HepG2 (cell line): ENCODE measurements at regions not wholly inside any gene's neighbourhood (a gene's known extent, or its start where the extent isn't known, plus 50 kb on each side); places are given as distances from the start of the nearest gene placed in this dataset.
A peak's percentile ranks its signal among the peaks of the same experiment; 100 is the strongest.

Experiments used
- ATAC-seq: fragments of 200-7000 bp; cut with Tn5 transposase; 3 replicates; pipeline ENCODE4 v1.9.1; 2020; ENCODE audit warnings: mild to moderate bottlenecking, moderate library complexity
- BruUV-seq: library from RNA; stranded (reverse); fragments of 400-500 nt; replicated peaks from 2 replicates; lab custom pipeline; 2021; lab: Mats Ljungman, UMichigan
- CTCF ChIA-PET: fragments of 300-600 bp; formaldehyde crosslinking; extraction: SDS; loops from one replicate; lab custom pipeline; 2021; ENCODE audit warnings: low total read pairs, inconsistent platforms, low intra/inter-chr PET ratio; lab: Yijun Ruan, JAX
- POLR2A ChIA-PET: fragments of 350-600 bp; sonication (Branson Sonifier 250); formaldehyde crosslinking; loops from one replicate; lab custom pipeline; 2020; ENCODE audit warnings: antibody characterized with exemption, inconsistent platforms; lab: Yijun Ruan, JAX
- DNase-seq: peaks from one replicate; pipeline ENCODE4 v3.0.0-alpha.2; 2015; ENCODE audit warnings: low spot score
- FAIRE-seq: peaks from 3 replicates; lab custom pipeline; 2011; peaks lifted over from hg19 to GRCh38; lab: Jason Lieb, UNC
- H2AFZ ChIP-seq: one replicate; pipeline ENCODE4 v1.6.1; 2011; ENCODE audit warnings: low read length, inconsistent platforms
- H3K27ac ChIP-seq: fragments of 300-600 bp; 3 replicates; pipeline ENCODE4 v1.8.0; 2011; ENCODE audit warnings: mixed run types, mild to moderate bottlenecking, mixed read lengths, low read length, inconsistent platforms; ENCODE audit not compliant: insufficient read depth; ENCODE audit errors: extremely low read length
- H3K27me3 ChIP-seq, 2 experiments: fragments of 200-600 bp in 1 of 2; 2 replicates in 1 of 2; 3 replicates in 1 of 2; pipeline versions ENCODE4 v1.6.0 to v1.8.0; 2011; ENCODE audit warnings: low read length in 2 of 2, mild to moderate bottlenecking in 2 of 2, moderate library complexity in 2 of 2, inconsistent platforms in 1 of 2; ENCODE audit not compliant: insufficient read depth in 2 of 2, control insufficient read depth in 1 of 2
- H3K36me3 ChIP-seq, 2 experiments: fragments of 200-600 bp in 1 of 2; replicated peaks in 1 of 2; 2 replicates in 1 of 2; 3 replicates in 1 of 2; pipeline versions ENCODE4 v1.5.1 to v1.8.0; 2011; ENCODE audit warnings: low read length in 2 of 2, inconsistent platforms in 1 of 2; ENCODE audit not compliant: insufficient read depth in 2 of 2, control insufficient read depth in 1 of 2
- H3K4me1 ChIP-seq: 2 replicates; pipeline ENCODE4 v1.5.1; 2012; ENCODE audit warnings: low read length, inconsistent platforms; ENCODE audit not compliant: insufficient read depth
- H3K4me2 ChIP-seq: 2 replicates; pipeline ENCODE4 v1.6.0; 2011; ENCODE audit warnings: low read depth, low read length, inconsistent platforms
- H3K4me3 ChIP-seq, 3 experiments: fragments of 200-600 bp in 1 of 3; sonication (generic), shearing (Covaris generic) in 1 of 3; replicated peaks in 1 of 3; 2 replicates each; pipeline ENCODE4 v1.5.1; 2011 to 2016; ENCODE audit warnings: low read length in 3 of 3, inconsistent platforms in 2 of 3, low read depth in 2 of 3, mild to moderate bottlenecking in 2 of 3, control low read depth in 1 of 3, mixed read lengths in 1 of 3; ENCODE audit not compliant: insufficient read depth in 1 of 3
- H3K79me2 ChIP-seq: one replicate; pipeline ENCODE4 v1.6.1; 2011; ENCODE audit warnings: low read length, inconsistent platforms; ENCODE audit not compliant: insufficient read depth
- H3K9ac ChIP-seq: 2 replicates; pipeline ENCODE4 v1.6.0; 2011; ENCODE audit warnings: mild to moderate bottlenecking, low read depth, low read length, inconsistent platforms; ENCODE audit not compliant: insufficient read depth
- H3K9me3 ChIP-seq: 2 replicates; pipeline ENCODE4 v1.5.1; 2012; ENCODE audit warnings: mild to moderate bottlenecking, low read length
- H4K20me1 ChIP-seq: 2 replicates; pipeline ENCODE4 v1.6.0; 2011; ENCODE audit warnings: inconsistent platforms, mild to moderate bottlenecking, low read length, moderate library complexity; ENCODE audit not compliant: insufficient read depth
- CEBPG ChIP-seq: IDR thresholded peaks from 2 replicates; pipeline ENCODE4 v1.6.1; 2016
- GATAD2A ChIP-seq: IDR thresholded peaks from 2 replicates; pipeline ENCODE4 v1.6.1; 2016
- GZF1 ChIP-seq: sonication (generic); formaldehyde crosslinking; IDR thresholded peaks from 2 replicates; pipeline ENCODE4 v1.5.1; 2020; ENCODE audit warnings: mild to moderate bottlenecking, missing genetic modification reagents
- KLF6 ChIP-seq: IDR thresholded peaks from 2 replicates; pipeline ENCODE4 v1.8.0; 2016; ENCODE audit warnings: missing biosample characterization, missing genetic modification reagents
- NONO ChIP-seq, 2 experiments: fragments of 450-650 bp in 1 of 2; sonication (generic) in 1 of 2; formaldehyde crosslinking in 1 of 2; IDR thresholded peaks in 1 of 2; conservative IDR thresholded peaks in 1 of 2; 2 replicates each; pipeline versions ENCODE4 v1.6.1 to v1.8.0; 2017 to 2022; ENCODE audit warnings: mild to moderate bottlenecking in 1 of 2, missing genetic modification reagents in 1 of 2, moderate library complexity in 1 of 2
- NR2F2 ChIP-seq: IDR thresholded peaks from 2 replicates; pipeline ENCODE4 v1.6.1; 2012; ENCODE audit warnings: low read depth, inconsistent platforms, borderline replicate concordance
- POLR2A ChIP-seq, 2 experiments: IDR thresholded peaks; 2 replicates each; pipeline ENCODE4 v1.6.1; 2011; ENCODE audit warnings: low read depth in 2 of 2, low read length in 2 of 2, mild to moderate bottlenecking in 1 of 2, moderate library complexity in 1 of 2; ENCODE audit not compliant: insufficient read depth in 1 of 2
- SMARCC2 ChIP-seq: fragments of 450-650 bp; IDR thresholded peaks from 2 replicates; pipeline ENCODE4 v1.6.1; 2017; ENCODE audit warnings: antibody characterized with exemption, mild to moderate bottlenecking
- SMYD3 ChIP-seq: sonication (generic); formaldehyde crosslinking; IDR thresholded peaks from 2 replicates; pipeline ENCODE4 v1.8.1; 2023; ENCODE audit warnings: mild to moderate bottlenecking, missing genetic modification reagents
- THAP8 ChIP-seq: sonication (generic); formaldehyde crosslinking; IDR thresholded peaks from 2 replicates; pipeline ENCODE4 v1.5.1; 2020; ENCODE audit warnings: missing genetic modification reagents, mild to moderate bottlenecking, borderline replicate concordance
- ZFP90 ChIP-seq: sonication (generic); formaldehyde crosslinking; IDR thresholded peaks from 2 replicates; pipeline ENCODE4 v1.8.0; 2022; ENCODE audit warnings: missing genetic modification reagents, mild to moderate bottlenecking, inconsistent platforms, borderline replicate concordance
- ZNF18 ChIP-seq: sonication (generic); formaldehyde crosslinking; IDR thresholded peaks from 2 replicates; pipeline ENCODE4 v1.8.0; 2022; ENCODE audit warnings: mild to moderate bottlenecking, missing genetic modification reagents; ENCODE audit not compliant: insufficient replicate concordance
- ZNF34 ChIP-seq: sonication (generic); formaldehyde crosslinking; IDR thresholded peaks from 2 replicates; pipeline ENCODE4 v1.4.0; 2020; ENCODE audit warnings: mild to moderate bottlenecking, missing genetic modification reagents, borderline replicate concordance
- ZNF547 ChIP-seq: sonication (generic); formaldehyde crosslinking; IDR thresholded peaks from 2 replicates; pipeline ENCODE4 v1.5.1; 2020; ENCODE audit warnings: mild to moderate bottlenecking, missing genetic modification reagents
- ZNF619 ChIP-seq: sonication (generic); formaldehyde crosslinking; IDR thresholded peaks from 2 replicates; pipeline ENCODE4 v1.4.0; 2020; ENCODE audit warnings: mild to moderate bottlenecking, missing genetic modification reagents
- ZNF780A ChIP-seq: sonication (generic); formaldehyde crosslinking; IDR thresholded peaks from 2 replicates; pipeline ENCODE4 v1.8.0; 2022; ENCODE audit warnings: mild to moderate bottlenecking, missing genetic modification reagents, moderate library complexity
- ZSCAN20 ChIP-seq: sonication (generic); formaldehyde crosslinking; IDR thresholded peaks from 2 replicates; pipeline ENCODE4 v1.4.0; 2020; ENCODE audit warnings: missing genetic modification reagents, mild to moderate bottlenecking, borderline replicate concordance
- WGBS: methylation state at CpG from one replicate; pipeline ENCODE4 v1.1.6; 2017; ENCODE audit warnings: low lambda C conversion rate; 5-methylcytosine and 5-hydroxymethylcytosine counted together
- in situ Hi-C: cut with HindIII; loops from 2 replicates; pipeline ENCODE4 v1.10.0; 2017; ENCODE audit warnings: low pct_unique_long_range_greater_than_20kb; ENCODE audit not compliant: extremely low pct_ligation_motif_present
- intact Hi-C: fragments of 100-400 bp; cut with micrococcal nuclease; formaldehyde crosslinking; loops from one replicate; pipeline ENCODE4 v1.10.0; 2022; ENCODE audit not compliant: unreplicated experiment

GRCh38 chrX:98448524-98448923, 1564.8 kb downstream of the RPA4 start:
- Histone ChIP-seq H3K27ac (no peak overlapping the region), H3K9me3 (no peaks in the 10 kb centered on the region), H3K79me2 (no peaks in the 10 kb centered on the region), H3K9ac (no peak overlapping the region), H3K27me3 (no peaks in the 10 kb centered on the region), H4K20me1 (no peaks in the 10 kb centered on the region), H3K4me2 (no peak overlapping the region), H2AFZ (no peak overlapping the region), H3K4me3 (no peak overlapping the region), H3K4me1 (no peaks in the 10 kb centered on the region), H3K36me3 (no peaks in the 10 kb centered on the region)
- ATAC-seq (no peak), DNase-seq (no peak), FAIRE-seq (no peak)
- 0 out of 2 replicates have a peak, but pooled peaks have one; percentile 9 for TF ChIP-seq CEBPG (CRISPR knock-in tag)
- no peak for TF ChIP-seq KLF6 (CRISPR knock-in tag)
- no peak for TF ChIP-seq ZFP90 (CRISPR knock-in tag)
- intact Hi-C loops (no loop called here), in situ Hi-C loops (no loop called here)
- no TSS peak for BruUV-seq
- CTCF ChIA-PET = no interaction called here
- POLR2A ChIA-PET = no interaction called here
- WGBS = 13% methylated on average over 3 of the region's 4 CpGs

GRCh38 chrX:98452456-98452855, 1568.7 kb downstream of the RPA4 start:
- intact Hi-C loops = no loop called here
- 17% methylated on average over 1 of the region's 1 CpG for WGBS
- Histone ChIP-seq H3K9me3 (no peaks in the 10 kb centered on the region), H3K4me1 (no peaks in the 10 kb centered on the region), H3K36me3 (no peaks in the 10 kb centered on the region), H4K20me1 (no peaks in the 10 kb centered on the region), H3K9ac (no peak overlapping the region), H3K27me3 (no peaks in the 10 kb centered on the region), H2AFZ (no peak overlapping the region), H3K4me2 (no peak overlapping the region), H3K79me2 (no peaks in the 10 kb centered on the region), H3K4me3 (no peak overlapping the region), H3K27ac (no peak overlapping the region)
- ChIA-PET POLR2A (no interaction called here), CTCF (no interaction called here)
- no TSS peak for BruUV-seq
- DNase-seq = no peak
- TF ChIP-seq NR2F2 (no peak), GATAD2A (no peak), ZNF619 (no peak), GZF1 (CRISPR knock-in tag) (no peak), CEBPG (CRISPR knock-in tag) (no peak), ZSCAN20 (CRISPR knock-in tag) (no peak), ZNF547 (CRISPR knock-in tag) (no peak), NONO (IDR thresholded peaks at IDR 0.05) (no peak), NONO (CRISPR knock-in tag; conservative IDR thresholded peaks at IDR 0.05) (no peak), SMYD3 (CRISPR knock-in tag) (no peak), ZNF18 (no peak), ZNF34 (CRISPR knock-in tag) (no peak), SMARCC2 (no peak), ZNF780A (CRISPR knock-in tag) (no peak), THAP8 (no peak), POLR2A (IDR thresholded peaks at IDR 0.05; ENCODE audit: insufficient read depth in 1 of 2, low read depth in 2 of 2, low read length in 2 of 2) (no peak)
- FAIRE-seq = no peak
- no peak for ATAC-seq
- in situ Hi-C loops = no loop called here
